OCI-LY7 (cell line): ENCODE measurements at regions not wholly inside any gene's neighbourhood (a gene's known extent, or its start where the extent isn't known, plus 50 kb on each side); places are given as distances from the start of the nearest gene placed in this dataset.

Source experiments
- BruUV-seq: library from RNA; stranded (reverse); fragments of 400-500 nt; replicated peaks from 2 replicates; lab custom pipeline; 2021; lab: Mats Ljungman, UMichigan
- CTCF ChIA-PET: fragments of 300-600 bp; sonication (Branson Sonifier 250); formaldehyde crosslinking; loops from one replicate; lab custom pipeline; 2022; ENCODE audit warnings: antibody characterized with exemption; ENCODE audit not compliant: unreplicated experiment; lab: Charles Lee
- POLR2A ChIA-PET: fragments of 300-600 bp; sonication (Branson Sonifier 250); formaldehyde crosslinking; loops from one replicate; lab custom pipeline; 2022; ENCODE audit warnings: antibody characterized with exemption; lab: Charles Lee
- DNase-seq: peaks from one replicate; pipeline ENCODE4 v3.0.0-alpha.2; 2015; ENCODE audit warnings: low spot score
- H2AFZ ChIP-seq: fragments of 200-600 bp; sonication (generic), shearing (Covaris generic); 2 replicates; pipeline ENCODE4 v1.6.1; 2014; ENCODE audit warnings: mild to moderate bottlenecking, antibody characterized with exemption, low read length, moderate library complexity
- H3K27ac ChIP-seq: fragments of 200-600 bp; sonication (generic); 2 replicates; pipeline ENCODE4 v1.5.1; 2014; ENCODE audit warnings: mixed run types, low read depth, mild to moderate bottlenecking, moderate library complexity, low read length, inconsistent platforms; ENCODE audit not compliant: poor library complexity, severe bottlenecking
- H3K36me3 ChIP-seq: fragments of 200-600 bp; sonication (generic); 2 replicates; pipeline ENCODE4 v1.6.1; 2014; ENCODE audit warnings: mild to moderate bottlenecking, antibody characterized with exemption, low read length, moderate library complexity, mixed read lengths; ENCODE audit not compliant: insufficient read depth
- H3K4me1 ChIP-seq: fragments of 200-600 bp; sonication (generic); 2 replicates; pipeline ENCODE4 v1.5.1; 2014; ENCODE audit warnings: mild to moderate bottlenecking, low read length; ENCODE audit not compliant: insufficient read depth, poor library complexity, severe bottlenecking
- H3K4me2 ChIP-seq: fragments of 200-600 bp; sonication (generic); 2 replicates; pipeline ENCODE4 v1.6.1; 2014; ENCODE audit warnings: mild to moderate bottlenecking, low read length
- H3K4me3 ChIP-seq: fragments of 200-600 bp; sonication (generic); 2 replicates; pipeline ENCODE4 v1.5.1; 2014; ENCODE audit warnings: mild to moderate bottlenecking, low read depth, low read length; ENCODE audit not compliant: poor library complexity, severe bottlenecking
- H3K79me2 ChIP-seq: fragments of 200-600 bp; sonication (generic); 2 replicates; pipeline ENCODE4 v1.6.1; 2016; ENCODE audit warnings: low read depth, mild to moderate bottlenecking, low read length, moderate library complexity, mixed read lengths; ENCODE audit not compliant: insufficient read depth
- H3K9me2 ChIP-seq: fragments of 200-600 bp; sonication (generic); 2 replicates; pipeline ENCODE4 v1.6.1; 2016; ENCODE audit warnings: mild to moderate bottlenecking, low read length, mixed read lengths; ENCODE audit not compliant: insufficient read depth
- H3K9me3 ChIP-seq: fragments of 200-600 bp; sonication (generic); 2 replicates; pipeline ENCODE4 v1.6.1; 2014; ENCODE audit warnings: mild to moderate bottlenecking, mixed run types, low read length, mixed read lengths
- H4K20me1 ChIP-seq: fragments of 200-600 bp; sonication (generic); 2 replicates; pipeline ENCODE4 v1.6.1; 2014; ENCODE audit warnings: mild to moderate bottlenecking, antibody characterized with exemption, low read length, moderate library complexity, mixed read lengths; ENCODE audit not compliant: insufficient read depth
- EZH2phosphoT487 ChIP-seq: fragments of 200-600 bp; sonication (generic); IDR thresholded peaks from 2 replicates; pipeline ENCODE4 v1.6.1; 2018; ENCODE audit warnings: low read depth, borderline replicate concordance, mild to moderate bottlenecking, mixed run types, antibody characterized with exemption, low read length, moderate library complexity, mixed read lengths
- intact Hi-C: fragments of 100-400 bp; cut with micrococcal nuclease; formaldehyde crosslinking; loops from one replicate; pipeline ENCODE4 v1.10.0; 2022; ENCODE audit not compliant: unreplicated experiment
- TF ChIP-seq, protein P1 (sequence below): fragments of 200-600 bp; sonication (generic); conservative IDR thresholded peaks from 2 replicates; pipeline ENCODE4 v1.5.1; 2014; ENCODE audit warnings: mild to moderate bottlenecking, antibody characterized with exemption, low read length, moderate library complexity, mixed read lengths

GRCh38 chr16:72262711-72263110 lies 90.8 kb upstream of the PMFBP1 start:
- H3K79me2 ChIP-seq = no peaks in the 10 kb centered on the region
- no peak for TF ChIP-seq EZH2phosphoT487
- TF ChIP-seq, protein P1, sequence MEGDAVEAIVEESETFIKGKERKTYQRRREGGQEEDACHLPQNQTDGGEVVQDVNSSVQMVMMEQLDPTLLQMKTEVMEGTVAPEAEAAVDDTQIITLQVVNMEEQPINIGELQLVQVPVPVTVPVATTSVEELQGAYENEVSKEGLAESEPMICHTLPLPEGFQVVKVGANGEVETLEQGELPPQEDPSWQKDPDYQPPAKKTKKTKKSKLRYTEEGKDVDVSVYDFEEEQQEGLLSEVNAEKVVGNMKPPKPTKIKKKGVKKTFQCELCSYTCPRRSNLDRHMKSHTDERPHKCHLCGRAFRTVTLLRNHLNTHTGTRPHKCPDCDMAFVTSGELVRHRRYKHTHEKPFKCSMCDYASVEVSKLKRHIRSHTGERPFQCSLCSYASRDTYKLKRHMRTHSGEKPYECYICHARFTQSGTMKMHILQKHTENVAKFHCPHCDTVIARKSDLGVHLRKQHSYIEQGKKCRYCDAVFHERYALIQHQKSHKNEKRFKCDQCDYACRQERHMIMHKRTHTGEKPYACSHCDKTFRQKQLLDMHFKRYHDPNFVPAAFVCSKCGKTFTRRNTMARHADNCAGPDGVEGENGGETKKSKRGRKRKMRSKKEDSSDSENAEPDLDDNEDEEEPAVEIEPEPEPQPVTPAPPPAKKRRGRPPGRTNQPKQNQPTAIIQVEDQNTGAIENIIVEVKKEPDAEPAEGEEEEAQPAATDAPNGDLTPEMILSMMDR = no peak
- no peak overlapping the region for H3K27ac ChIP-seq
- H2AFZ ChIP-seq = no peak overlapping the region
- no TSS peak for BruUV-seq
- no peak for DNase-seq
- ChIA-PET CTCF (no interaction called here), POLR2A (no interaction called here)
- H3K36me3 ChIP-seq = no peaks in the 10 kb centered on the region
- H3K9me3 ChIP-seq = no peaks in the 10 kb centered on the region
- H3K4me2 ChIP-seq = no peak overlapping the region
- H3K9me2 ChIP-seq = no peaks in the 10 kb centered on the region
- H3K4me3 ChIP-seq = no peak overlapping the region
- no peaks in the 10 kb centered on the region for H3K4me1 ChIP-seq
- intact Hi-C loops = no loop called here
- no peaks in the 10 kb centered on the region for H4K20me1 ChIP-seq

- intact Hi-C loops = no loop called here
- Histone ChIP-seq H3K4me1 (no peaks in the 10 kb centered on the region), H3K4me3 (no peak overlapping the region), H3K9me2 (no peaks in the 10 kb centered on the region), H3K4me2 (no peak overlapping the region), H3K27ac (no peak overlapping the region), H2AFZ (no peak overlapping the region), H3K79me2 (no peaks in the 10 kb centered on the region), H3K36me3 (no peaks in the 10 kb centered on the region), H3K9me3 (no peaks in the 10 kb centered on the region), H4K20me1 (no peaks in the 10 kb centered on the region)
- DNase-seq = no peak
- no TSS peak for BruUV-seq
- TF ChIP-seq EZH2phosphoT487 = no peak
- TF ChIP-seq, protein P1 = no peak
- POLR2A ChIA-PET = interaction anchor here (0.9 kb wide), 1 partner anchor 58 kb away, joined by 3 read pairs; no protein-coding TSS in a partner anchor
- CTCF ChIA-PET = no interaction called here
Observed at GRCh38 chr16:72261127-72261526, 89.2 kb upstream of the PMFBP1 start.

DNA sequence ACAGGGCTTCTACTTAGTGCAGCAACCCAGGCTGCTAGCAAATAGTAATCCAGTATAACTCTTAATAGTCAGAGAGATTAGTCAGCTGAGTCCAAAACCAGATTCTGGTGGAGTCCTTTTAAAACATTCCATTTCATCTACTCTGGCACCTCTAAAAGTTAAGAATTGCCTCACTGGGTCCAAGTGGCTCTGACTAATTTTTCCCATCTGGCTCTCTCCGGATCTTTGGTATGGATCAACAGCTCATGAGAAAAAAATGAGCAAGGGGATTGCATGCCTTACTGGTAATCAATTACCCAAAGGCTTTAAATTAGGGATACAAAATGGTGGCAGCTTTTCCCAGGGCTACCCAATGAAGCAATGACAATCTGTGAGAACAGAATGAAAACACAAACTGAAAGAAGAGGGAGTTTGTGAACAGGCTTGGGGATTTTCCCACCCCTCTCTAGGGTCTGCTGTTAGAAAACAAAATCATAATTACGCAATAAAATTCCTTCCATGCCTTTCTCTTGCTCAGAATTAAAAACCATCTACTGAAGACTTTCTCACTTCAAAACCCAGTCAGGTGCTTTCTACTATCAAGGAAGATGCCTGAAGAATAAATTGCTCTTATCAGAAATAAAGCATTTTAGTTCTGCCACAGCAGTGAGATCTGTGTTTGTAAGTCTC lies 84.6 kb upstream of the PMFBP1 start:
- no peaks in the 10 kb centered on the region for H3K9me2 ChIP-seq
- BruUV-seq = no TSS peak
- DNase-seq = no peak
- H3K9me3 ChIP-seq = no peaks in the 10 kb centered on the region
- H4K20me1 ChIP-seq = no peaks in the 10 kb centered on the region; the same call in 1 of the 2 replicates
- TF ChIP-seq, protein P1 = no peak
- no peak for TF ChIP-seq EZH2phosphoT487
- ChIA-PET POLR2A (interaction anchor here (0.6 to 1.0 kb wide), 2 partner anchors 9 to 104 kb away, joined by 3 read pairs; no protein-coding TSS in a partner anchor), CTCF (no interaction called here)
- intact Hi-C loops = no loop called here
- no peak overlapping the region for H3K27ac ChIP-seq
- H3K4me2 ChIP-seq = no peak overlapping the region
- no peak overlapping the region for H2AFZ ChIP-seq
- H3K36me3 ChIP-seq = no peaks in the 10 kb centered on the region
- H3K79me2 ChIP-seq = no peaks in the 10 kb centered on the region
- H3K4me1 ChIP-seq = no peaks in the 10 kb centered on the region
- no peak overlapping the region for H3K4me3 ChIP-seq
